HG03139 (cell line): ENCODE measurements at regions not wholly inside any gene's neighbourhood (a gene's known extent, or its start where the extent isn't known, plus 50 kb on each side); places are given as distances from the start of the nearest gene placed in this dataset.

ENCODE experiments used
- ATAC-seq: cut with Tn5 transposase; IDR thresholded peaks from one replicate; pipeline ENCODE4 v1.9.1; 2021; ENCODE audit not compliant: unreplicated experiment

GRCh38 chr9:16092142-16093091 lies 539.6 kb downstream of the CCDC171 start:
- no peak for ATAC-seq

GRCh38 chr9:16098306-16098705 lies 545.5 kb downstream of the CCDC171 start:
- no peak for ATAC-seq

DNA sequence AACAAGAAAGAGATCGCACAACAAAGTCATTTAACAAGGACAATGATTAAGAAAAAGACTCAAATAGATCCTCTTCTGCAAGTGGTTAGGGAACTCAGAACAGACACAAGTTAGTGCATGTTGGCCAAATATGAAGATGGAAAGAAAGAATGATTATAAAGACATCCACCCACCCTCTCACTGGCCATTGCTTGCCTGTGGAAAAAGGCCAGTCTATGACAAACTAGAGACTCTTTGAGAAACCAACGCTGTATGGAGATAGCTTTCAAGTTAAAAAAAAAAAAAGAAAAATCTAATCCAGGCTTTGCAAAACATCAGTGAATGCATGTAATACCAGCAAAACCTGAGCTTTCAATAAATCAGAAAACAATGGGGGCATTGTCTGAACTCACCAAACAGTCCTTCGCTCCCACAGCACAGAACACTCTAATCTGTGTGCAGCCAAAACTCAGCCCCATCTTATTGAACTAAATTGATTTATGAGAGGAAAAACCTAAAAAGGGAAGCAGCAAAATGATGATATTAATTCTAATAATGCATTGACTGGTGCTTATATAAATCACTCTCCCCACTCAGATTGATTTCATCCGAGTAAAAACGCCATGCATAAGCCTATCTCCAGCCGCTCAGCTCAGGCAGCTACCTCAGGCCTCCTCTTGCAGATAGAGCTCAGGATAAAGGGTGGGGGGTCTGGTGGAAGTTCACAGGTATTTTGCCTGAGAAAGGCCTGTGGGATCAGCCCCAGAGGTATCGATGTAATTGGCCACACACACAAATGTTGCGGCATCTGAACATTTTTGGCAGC lies 547.1 kb downstream of the CCDC171 start:
- ATAC-seq: no peak

DNA sequence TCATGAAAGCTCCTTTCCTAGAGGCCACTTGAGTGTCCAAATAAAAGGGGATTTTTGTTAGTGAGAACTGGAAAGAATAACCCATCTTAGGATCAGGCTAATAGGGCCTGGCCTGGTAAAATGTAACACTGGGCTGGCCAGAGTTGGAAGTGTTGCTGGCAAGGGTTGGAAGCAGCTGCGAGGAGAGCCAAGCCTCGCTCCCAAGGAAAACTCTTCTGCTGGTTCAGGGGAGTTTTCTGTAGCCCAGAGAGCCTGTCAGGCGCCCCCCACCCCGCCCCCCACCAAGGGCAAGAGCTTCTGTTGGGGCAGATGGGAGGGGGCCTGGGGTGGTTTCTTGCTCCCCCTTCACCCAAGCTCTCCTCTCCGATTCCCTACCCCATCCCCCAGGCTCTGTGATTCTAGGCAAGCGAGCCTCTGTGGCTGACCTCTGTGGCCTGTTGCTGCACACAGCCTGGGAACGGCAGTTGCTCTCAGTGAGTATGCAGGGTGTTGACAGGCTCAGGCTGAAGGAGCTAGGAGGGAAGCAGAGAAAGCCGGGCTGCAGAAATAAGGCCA lies 547.8 kb downstream of the CCDC171 start:
- ATAC-seq: no peak

GRCh38 chr9:16102154-16102553 lies 549.3 kb downstream of the CCDC171 start:
- ATAC-seq: no peak

- no peak for ATAC-seq
These were observed 551.0 kb downstream of the CCDC171 start for GRCh38 chr9:16103620-16104397.

DNA sequence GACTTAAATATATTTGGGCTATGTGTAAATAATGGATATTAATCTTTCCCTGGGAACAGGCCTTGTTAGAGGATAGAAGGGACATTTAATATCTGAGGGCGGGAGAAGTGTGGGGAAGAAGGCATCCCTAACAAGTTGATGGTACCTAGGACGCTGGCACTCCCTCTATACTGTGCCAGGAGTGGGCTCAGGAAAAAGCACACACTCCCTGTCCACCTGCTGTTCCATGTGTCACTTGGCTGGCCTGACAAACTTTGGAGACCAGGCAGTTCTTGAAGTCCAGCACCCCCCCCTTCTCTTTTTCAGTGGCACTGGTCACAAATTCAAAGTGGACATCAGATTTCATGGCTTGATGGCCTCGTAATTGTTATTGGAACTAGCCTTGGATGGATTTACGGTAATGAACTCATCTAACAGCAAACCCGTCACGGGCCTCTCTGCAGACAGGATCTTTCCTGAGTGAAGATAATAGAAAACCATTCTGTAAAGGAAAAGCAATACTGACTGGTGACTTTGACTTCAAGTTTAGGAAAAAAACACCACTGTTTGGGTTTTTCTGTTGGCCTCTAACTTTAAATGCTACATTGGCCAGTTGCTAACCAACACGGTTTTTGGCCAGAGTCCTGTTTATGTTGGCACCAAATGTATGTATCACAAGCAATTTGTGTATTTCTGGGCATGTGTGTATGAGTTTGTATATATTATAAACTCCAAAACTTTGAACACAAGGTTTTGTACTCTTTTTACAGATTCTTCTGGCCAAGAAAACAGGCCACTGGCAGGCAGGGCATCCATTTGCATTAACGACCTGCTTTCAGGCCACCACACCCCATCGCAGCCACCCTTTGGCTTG lies 552.6 kb downstream of the CCDC171 start:
- ATAC-seq: no peak

DNA sequence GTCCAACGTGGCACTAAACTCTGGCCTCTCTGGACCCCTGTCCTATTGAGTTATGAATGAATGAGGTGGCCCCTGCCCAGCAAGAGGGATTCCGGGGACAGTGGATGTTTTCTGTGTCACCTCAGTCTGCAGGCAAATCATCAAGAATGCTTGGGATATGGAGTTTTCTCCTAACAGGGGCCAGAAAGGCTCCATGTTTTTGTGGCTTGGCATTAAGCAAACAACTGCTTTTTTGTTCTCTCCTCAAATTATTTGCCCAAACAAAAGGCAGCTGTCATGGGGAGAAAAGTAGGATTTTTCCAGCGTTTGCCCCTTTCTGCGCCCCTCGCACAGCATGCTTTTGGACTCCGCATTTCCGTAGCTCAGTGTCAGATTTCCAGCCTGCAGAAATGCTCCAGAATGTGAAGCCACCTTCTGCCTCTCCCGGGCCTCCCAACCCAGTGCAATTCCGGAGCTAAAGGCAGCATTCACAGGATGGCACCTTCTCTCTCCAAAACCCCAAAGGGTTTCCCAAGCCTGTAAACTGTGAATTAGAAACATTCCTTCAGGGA lies 553.3 kb downstream of the CCDC171 start:
- no peak for ATAC-seq

- ATAC-seq: no peak
These were observed 559.3 kb downstream of the CCDC171 start for GRCh38 chr9:16112116-16112515.

- no peak for ATAC-seq
These were observed 563.2 kb downstream of the CCDC171 start for GRCh38 chr9:16115994-16116393.

- no peak for ATAC-seq
These were observed 565.2 kb downstream of the CCDC171 start for GRCh38 chr9:16118043-16118442.

DNA sequence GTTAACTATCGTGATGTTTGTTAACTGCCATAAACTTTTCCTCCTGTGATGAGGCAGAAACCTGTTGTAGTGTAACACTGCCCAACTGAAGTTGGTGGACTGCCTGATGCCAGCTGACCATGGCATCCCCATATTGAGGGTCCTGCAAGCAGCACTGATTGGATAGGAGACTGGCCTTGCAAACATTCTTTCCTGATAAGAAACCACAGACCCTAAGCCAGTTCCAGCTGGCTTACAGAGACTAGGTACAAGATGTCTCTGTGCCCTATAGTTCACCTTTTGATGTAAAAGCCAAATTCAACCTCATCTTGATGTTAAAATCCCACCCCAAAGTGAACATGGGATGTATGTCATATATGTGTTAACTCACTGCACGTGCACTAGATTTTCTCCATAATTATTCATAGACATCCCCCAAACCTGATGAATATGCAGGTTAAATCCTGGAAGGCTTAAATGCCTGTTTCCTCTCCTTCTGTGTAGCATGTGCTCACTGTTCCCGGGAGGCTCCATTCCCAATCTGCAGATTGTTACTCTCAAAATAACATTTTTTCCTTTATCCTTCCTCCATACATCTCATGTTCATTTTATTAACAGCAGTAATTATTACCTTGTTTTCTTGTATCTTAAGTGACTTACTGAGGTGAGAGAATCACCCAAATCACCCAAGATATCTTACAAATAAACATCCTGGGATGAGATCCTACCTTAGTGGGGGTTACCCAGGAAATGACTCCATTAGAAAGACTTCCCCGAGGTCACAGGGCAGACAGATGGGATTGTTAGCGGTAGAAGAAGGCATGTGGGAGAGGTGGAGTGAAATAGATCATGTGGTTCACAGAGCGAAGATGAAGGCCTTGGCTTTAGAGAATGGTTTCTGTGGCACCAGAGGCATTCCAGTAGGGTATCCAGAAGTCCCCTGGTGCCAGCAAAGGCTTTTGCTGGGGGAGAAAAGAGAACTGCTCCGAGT lies 566.7 kb downstream of the CCDC171 start:
- no peak for ATAC-seq

DNA sequence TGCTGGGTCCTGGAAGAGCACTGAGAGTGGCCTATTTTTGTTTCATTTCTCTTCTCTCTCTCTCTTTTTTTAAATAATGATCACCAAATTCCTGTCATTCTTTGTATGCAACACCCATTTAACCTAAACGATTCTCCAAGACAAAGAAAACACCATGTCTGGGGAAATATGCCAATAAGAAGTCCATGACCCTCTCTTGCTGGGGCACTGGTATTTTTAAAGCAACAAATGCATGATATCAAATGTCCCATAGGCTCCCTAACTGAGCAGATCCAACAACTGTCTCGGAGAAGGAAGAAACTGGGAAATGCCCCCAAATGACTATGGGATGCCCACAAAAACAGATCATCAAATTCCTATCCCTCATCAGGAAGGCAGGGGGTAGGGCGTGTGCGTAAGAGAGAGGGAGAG lies 567.4 kb downstream of the CCDC171 start:
- no peak for ATAC-seq

- ATAC-seq: no peak
These were observed 567.9 kb downstream of the CCDC171 start for GRCh38 chr9:16120727-16121126.

- ATAC-seq: no peak
These were observed 568.3 kb downstream of the CCDC171 start for GRCh38 chr9:16121168-16121567.

- no peak for ATAC-seq
These were observed 568.9 kb downstream of the CCDC171 start for GRCh38 chr9:16121601-16122286.

DNA sequence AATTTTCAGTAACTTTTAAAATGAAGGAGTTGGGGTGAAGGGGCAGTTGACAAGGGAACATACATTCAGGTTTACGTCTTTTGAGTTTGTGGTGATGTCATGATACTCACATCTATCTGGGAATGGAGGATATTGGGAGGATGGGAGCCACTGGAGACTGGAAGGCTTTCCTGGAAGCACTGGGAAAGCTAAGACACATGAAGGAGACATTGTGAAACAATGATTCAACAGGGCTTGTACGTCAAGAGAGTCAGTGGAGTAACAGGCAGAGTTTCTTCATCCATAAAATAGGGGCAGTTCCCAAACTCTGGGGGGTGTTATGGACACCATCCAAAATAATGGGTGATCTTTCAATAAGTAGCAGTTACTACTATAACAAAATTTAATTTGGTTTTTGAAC lies 572.8 kb downstream of the CCDC171 start:
- ATAC-seq: no peak

DNA sequence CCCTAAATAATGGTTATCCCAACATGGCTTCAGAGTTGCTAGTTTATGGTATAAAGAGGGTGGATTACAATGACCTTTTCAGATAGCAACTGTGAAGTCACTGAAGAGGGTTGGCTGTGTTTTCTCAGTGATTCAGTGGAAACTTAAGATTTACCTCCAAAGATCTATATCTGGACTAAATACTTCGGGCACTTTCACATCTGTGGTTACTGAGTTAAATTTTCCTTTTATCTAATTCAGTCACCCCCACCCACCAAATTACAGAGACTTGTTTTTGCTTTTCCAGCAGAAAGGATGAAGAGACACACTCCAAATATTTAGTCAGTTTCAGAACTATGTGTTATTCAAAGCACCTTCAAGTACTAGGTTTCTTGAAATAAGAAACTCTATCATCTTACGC lies 573.2 kb downstream of the CCDC171 start:
- no peak for ATAC-seq
